ENCODE measurements at regions not wholly inside any gene's neighbourhood (a gene's known extent, or its start where the extent isn't known, plus 50 kb on each side); places are given as distances from the start of the nearest gene placed in this dataset.
A peak's percentile ranks its signal among the peaks of the same experiment; 100 is the strongest.

GRCh38 chr9:3760031-3760430, 234.2 kb upstream of the RFX3 start:
- no peaks in the 10 kb centered on the region for H3K36me3 ChIP-seq
- peaks cover 13 to 21% of the 10 kb centered on the region in 2 experiments for H3K4me1 ChIP-seq (ENCODE audit: control insufficient read depth in 1 of 2, insufficient read depth in 1 of 2, low read depth in 1 of 2, low read length in 1 of 2)
- no peaks in the 10 kb centered on the region for H3K9me3 ChIP-seq
- H3K4me3 ChIP-seq (ENCODE audit: low read depth in 1 of 2, low read length in 1 of 2) = no peak overlapping the region
- no peaks in the 10 kb centered on the region for H3K27me3 ChIP-seq
- TF ChIP-seq CTCF (IDR thresholded peaks at IDR 0.05) = no peak
- peak overlapping the region; percentile 66 for H3K27ac ChIP-seq

GRCh38 chr9:3758816-3759576, 233.2 kb upstream of the RFX3 start:
- Histone ChIP-seq H3K4me3 (ENCODE audit: low read depth in 1 of 2, low read length in 1 of 2) (peak overlapping the region; percentile 35 to 39), H3K36me3 (no peaks in the 10 kb centered on the region), H3K27ac (peak overlapping the region; percentile 66), H3K27me3 (no peaks in the 10 kb centered on the region), H3K4me1 (ENCODE audit: control insufficient read depth in 1 of 2, insufficient read depth in 1 of 2, low read depth in 1 of 2, low read length in 1 of 2) (peaks cover 13 to 21% of the 10 kb centered on the region in 2 experiments), H3K9me3 (no peaks in the 10 kb centered on the region)
- no peak for TF ChIP-seq CTCF (IDR thresholded peaks at IDR 0.05)

- H3K4me3 ChIP-seq (ENCODE audit: low read depth in 1 of 2, low read length in 1 of 2) = no peak overlapping the region
- H3K27me3 ChIP-seq = no peaks in the 10 kb centered on the region
- H3K36me3 ChIP-seq = no peaks in the 10 kb centered on the region
- no peaks in the 10 kb centered on the region for H3K9me3 ChIP-seq
- H3K4me1 ChIP-seq (ENCODE audit: control insufficient read depth in 1 of 2, insufficient read depth in 1 of 2, low read depth in 1 of 2, low read length in 1 of 2) = peaks cover 13 to 21% of the 10 kb centered on the region in 2 experiments
- no peak overlapping the region for H3K27ac ChIP-seq
- no peak for TF ChIP-seq CTCF (IDR thresholded peaks at IDR 0.05)
These were observed 230.3 kb upstream of the RFX3 start for GRCh38 chr9:3756071-3756470.

- H3K36me3 ChIP-seq = no peaks in the 10 kb centered on the region
- no peak for TF ChIP-seq CTCF (IDR thresholded peaks at IDR 0.05)
- H3K27me3 ChIP-seq = no peaks in the 10 kb centered on the region
- H3K9me3 ChIP-seq = no peaks in the 10 kb centered on the region
- no peak overlapping the region for H3K4me3 ChIP-seq (ENCODE audit: low read depth in 1 of 2, low read length in 1 of 2)
- H3K27ac ChIP-seq = no peak overlapping the region
- H3K4me1 ChIP-seq (ENCODE audit: control insufficient read depth in 1 of 2, insufficient read depth in 1 of 2, low read depth in 1 of 2, low read length in 1 of 2) = no peaks in the 10 kb centered on the region
These were observed 225.4 kb upstream of the RFX3 start for GRCh38 chr9:3751125-3751758.

- H3K4me3 ChIP-seq (ENCODE audit: low read depth in 1 of 2, low read length in 1 of 2) = no peak overlapping the region
- no peak for TF ChIP-seq CTCF (IDR thresholded peaks at IDR 0.05)
- H3K27ac ChIP-seq = no peak overlapping the region
- H3K36me3 ChIP-seq = no peaks in the 10 kb centered on the region
- no peaks in the 10 kb centered on the region for H3K27me3 ChIP-seq
- H3K9me3 ChIP-seq = no peaks in the 10 kb centered on the region
- no peaks in the 10 kb centered on the region for H3K4me1 ChIP-seq (ENCODE audit: control insufficient read depth in 1 of 2, insufficient read depth in 1 of 2, low read depth in 1 of 2, low read length in 1 of 2)
These were observed 224.5 kb upstream of the RFX3 start for GRCh38 chr9:3750321-3750720.

Data from neutrophil (primary cell).